ENCODE measurements at regions not wholly inside any gene's neighbourhood (a gene's known extent, or its start where the extent isn't known, plus 50 kb on each side); places are given as distances from the start of the nearest gene placed in this dataset.
"Not testable (repeated sequence)": the region's sequence is repeated elsewhere in the genome, so short reads cannot be mapped to it uniquely, and the experiment has no call there.

- no peak for DNase-seq (ENCODE audit: low read depth, low spot score)
Observed at GRCh38 chr2:145547620-145548019, 1027.7 kb upstream of the ZEB2 start.

GRCh38 chr2:145546091-145546490 is 1026.2 kb upstream of the ZEB2 start:
- DNase-seq (ENCODE audit: low read depth, low spot score), result no peak

- no peak for DNase-seq (ENCODE audit: low read depth, low spot score)
Observed at GRCh38 chr2:145543856-145544255, 1023.9 kb upstream of the ZEB2 start.

- DNase-seq (ENCODE audit: low read depth, low spot score), result no peak
Observed at GRCh38 chr2:145543155-145543554, 1023.2 kb upstream of the ZEB2 start.

- no peak for DNase-seq (ENCODE audit: low read depth, low spot score)
Observed at GRCh38 chr2:145541028-145541427, 1021.1 kb upstream of the ZEB2 start.

GRCh38 chr2:145538661-145539350 is 1018.9 kb upstream of the ZEB2 start:
- no peak for DNase-seq (ENCODE audit: low read depth, low spot score)

GRCh38 chr2:145530653-145531052 is 1010.7 kb upstream of the ZEB2 start:
- DNase-seq (ENCODE audit: low read depth, low spot score), result no peak

- no peak for DNase-seq (ENCODE audit: low read depth, low spot score)
Observed at GRCh38 chr2:145524836-145525235, 1004.9 kb upstream of the ZEB2 start.

GRCh38 chr2:145524303-145524702 is 1004.4 kb upstream of the ZEB2 start:
- no peak for DNase-seq (ENCODE audit: low read depth, low spot score)

- not testable (repeated sequence) for DNase-seq (ENCODE audit: low read depth, low spot score)
Observed at GRCh38 chr2:145519254-145519653, 999.3 kb upstream of the ZEB2 start.

- no peak for DNase-seq (ENCODE audit: low read depth, low spot score)
Observed at GRCh38 chr2:145511946-145512345, 992.0 kb upstream of the ZEB2 start.

GRCh38 chr2:145503511-145503910 is 983.6 kb upstream of the ZEB2 start:
- no peak for DNase-seq (ENCODE audit: low read depth, low spot score)

- DNase-seq (ENCODE audit: low read depth, low spot score), result no peak
Observed at GRCh38 chr2:145501920-145502319, 982.0 kb upstream of the ZEB2 start.

- no peak for DNase-seq (ENCODE audit: low read depth, low spot score)
Observed at GRCh38 chr2:145495590-145495989, 975.7 kb upstream of the ZEB2 start.

GRCh38 chr2:145494441-145494840 is 974.5 kb upstream of the ZEB2 start:
- DNase-seq (ENCODE audit: low read depth, low spot score), result no peak

GRCh38 chr2:145488571-145488970 is 968.7 kb upstream of the ZEB2 start:
- no peak for DNase-seq (ENCODE audit: low read depth, low spot score)

- no peak for DNase-seq (ENCODE audit: low read depth, low spot score)
Observed at GRCh38 chr2:145484448-145485097, 964.7 kb upstream of the ZEB2 start.

- no peak for DNase-seq (ENCODE audit: low read depth, low spot score)
Observed at GRCh38 chr2:145483854-145484253, 963.9 kb upstream of the ZEB2 start.

GRCh38 chr2:145481334-145481922 is 961.5 kb upstream of the ZEB2 start:
- no peak for DNase-seq (ENCODE audit: low read depth, low spot score)

GRCh38 chr2:145464866-145465265 is 944.9 kb upstream of the ZEB2 start:
- DNase-seq (ENCODE audit: low read depth, low spot score), result no peak

- DNase-seq (ENCODE audit: low read depth, low spot score), result no peak
Observed at GRCh38 chr2:145460112-145460511, 940.2 kb upstream of the ZEB2 start.

- DNase-seq (ENCODE audit: low read depth, low spot score), result no peak
Observed at GRCh38 chr2:145431181-145431951, 911.4 kb upstream of the ZEB2 start.

Data from activated CD4-positive, CD25-positive, alpha-beta regulatory T cell treated with anti-CD3 and anti-CD28 coated beads, Interleukin-2, amount 50 U/mL, for 16 hours (primary cell).